Osteoblast (primary cell): ENCODE measurements at regions not wholly inside any gene's neighbourhood (a gene's known extent, or its start where the extent isn't known, plus 50 kb on each side); places are given as distances from the start of the nearest gene placed in this dataset.

ENCODE experiments used
- DNase-seq: peaks from one replicate; pipeline ENCODE4 v3.0.0; 2011; ENCODE audit warnings: low spot score, mixed read lengths; ENCODE audit not compliant: insufficient read length; ENCODE audit errors: missing footprints
- H2AFZ ChIP-seq: 2 replicates; pipeline ENCODE4 v1.6.0; 2011; ENCODE audit warnings: mild to moderate bottlenecking, low read length
- H3K27ac ChIP-seq: 2 replicates; pipeline ENCODE4 v1.5.1; 2011; ENCODE audit warnings: mild to moderate bottlenecking, low read depth, low read length, moderate library complexity
- H3K27me3 ChIP-seq: 2 replicates; pipeline ENCODE4 v1.6.0; 2012; ENCODE audit warnings: mild to moderate bottlenecking, control low read depth, inconsistent platforms, low read length, moderate library complexity; ENCODE audit not compliant: insufficient read depth
- H3K36me3 ChIP-seq: 2 replicates; pipeline ENCODE4 v1.5.1; 2011; ENCODE audit warnings: mild to moderate bottlenecking, low read length, control low read depth, moderate library complexity; ENCODE audit not compliant: insufficient read depth
- H3K4me1 ChIP-seq: 2 replicates; pipeline ENCODE4 v1.5.1; 2011; ENCODE audit warnings: mild to moderate bottlenecking, low read length, control low read depth, moderate library complexity; ENCODE audit not compliant: insufficient read depth
- H3K4me2 ChIP-seq: 2 replicates; pipeline ENCODE4 v1.6.0; 2011; ENCODE audit warnings: mild to moderate bottlenecking, low read length; ENCODE audit not compliant: insufficient read depth
- H3K4me3 ChIP-seq: fragments of 200-600 bp; sonication (generic); 3 replicates; pipeline ENCODE4 v1.5.1; 2012; ENCODE audit warnings: mild to moderate bottlenecking, low read length, inconsistent platforms; ENCODE audit not compliant: insufficient read depth
- H3K79me2 ChIP-seq: 2 replicates; pipeline ENCODE4 v1.6.0; 2012; ENCODE audit warnings: mild to moderate bottlenecking, low read length, control low read depth, inconsistent platforms; ENCODE audit not compliant: insufficient read depth
- H3K9me3 ChIP-seq: 2 replicates; pipeline ENCODE4 v1.5.1; 2011; ENCODE audit warnings: low read depth, low read length, control low read depth
- H4K20me1 ChIP-seq: 2 replicates; pipeline ENCODE4 v1.6.0; 2012; ENCODE audit warnings: mild to moderate bottlenecking, low read length, control low read depth; ENCODE audit not compliant: insufficient read depth
- CTCF ChIP-seq: IDR thresholded peaks from 2 replicates; pipeline ENCODE4 v1.5.1; 2011; ENCODE audit warnings: mild to moderate bottlenecking, low read depth, low read length, moderate library complexity; ENCODE audit errors: extremely low read depth

GRCh38 chr14:39580696-39581095, 148.5 kb upstream of the FBXO33 start:
- no peak overlapping the region for H3K4me2 ChIP-seq
- no peaks in the 10 kb centered on the region for H3K4me1 ChIP-seq
- H4K20me1 ChIP-seq: no peaks in the 10 kb centered on the region
- no peak overlapping the region for H3K27ac ChIP-seq
- H3K9me3 ChIP-seq: no peaks in the 10 kb centered on the region
- H2AFZ ChIP-seq: no peak overlapping the region
- no peaks in the 10 kb centered on the region for H3K36me3 ChIP-seq
- no peak overlapping the region for H3K4me3 ChIP-seq
- H3K27me3 ChIP-seq: no peaks in the 10 kb centered on the region
- TF ChIP-seq CTCF: no peak
- DNase-seq: no peak
- H3K79me2 ChIP-seq: no peaks in the 10 kb centered on the region

- H3K36me3 ChIP-seq: no peaks in the 10 kb centered on the region
- H3K4me3 ChIP-seq: no peak overlapping the region
- DNase-seq: no peak
- H2AFZ ChIP-seq: no peak overlapping the region
- H3K9me3 ChIP-seq: no peaks in the 10 kb centered on the region
- H4K20me1 ChIP-seq: no peaks in the 10 kb centered on the region
- H3K4me1 ChIP-seq: no peaks in the 10 kb centered on the region
- no peaks in the 10 kb centered on the region for H3K27me3 ChIP-seq
- TF ChIP-seq CTCF: no peak
- no peak overlapping the region for H3K4me2 ChIP-seq
- no peak overlapping the region for H3K27ac ChIP-seq
- H3K79me2 ChIP-seq: no peaks in the 10 kb centered on the region
These were observed 144.5 kb upstream of the FBXO33 start for GRCh38 chr14:39576736-39577135.

- no peaks in the 10 kb centered on the region for H3K36me3 ChIP-seq
- H3K79me2 ChIP-seq: no peaks in the 10 kb centered on the region
- no peaks in the 10 kb centered on the region for H3K4me1 ChIP-seq
- DNase-seq: no peak
- H3K27ac ChIP-seq: no peak overlapping the region
- no peaks in the 10 kb centered on the region for H3K27me3 ChIP-seq
- no peak for TF ChIP-seq CTCF
- H3K4me2 ChIP-seq: no peak overlapping the region
- H2AFZ ChIP-seq: no peak overlapping the region
- H4K20me1 ChIP-seq: no peaks in the 10 kb centered on the region
- no peak overlapping the region for H3K4me3 ChIP-seq
- H3K9me3 ChIP-seq: no peaks in the 10 kb centered on the region
These were observed 144.0 kb upstream of the FBXO33 start for GRCh38 chr14:39576258-39576657.

GRCh38 chr14:39568809-39569538, 136.7 kb upstream of the FBXO33 start:
- H3K9me3 ChIP-seq: no peaks in the 10 kb centered on the region
- H2AFZ ChIP-seq: no peak overlapping the region
- no peak for DNase-seq
- no peaks in the 10 kb centered on the region for H3K27me3 ChIP-seq
- H3K27ac ChIP-seq: no peak overlapping the region
- no peaks in the 10 kb centered on the region for H3K36me3 ChIP-seq
- no peaks in the 10 kb centered on the region for H4K20me1 ChIP-seq
- no peak for TF ChIP-seq CTCF
- H3K4me1 ChIP-seq: no peaks in the 10 kb centered on the region
- no peak overlapping the region for H3K4me3 ChIP-seq
- no peak overlapping the region for H3K4me2 ChIP-seq
- no peaks in the 10 kb centered on the region for H3K79me2 ChIP-seq
